H9 (cell line): ENCODE measurements at regions not wholly inside any gene's neighbourhood (a gene's known extent, or its start where the extent isn't known, plus 50 kb on each side); places are given as distances from the start of the nearest gene placed in this dataset.

Experiments used
- DNase-seq: peaks from one replicate; pipeline ENCODE4 v3.0.0-alpha.2; 2017
- H2AFZ ChIP-seq: one replicate; pipeline ENCODE4 v1.6.1; 2013; ENCODE audit warnings: mild to moderate bottlenecking, low read length, control low read depth, moderate library complexity
- H2AK5ac ChIP-seq: 2 replicates; pipeline ENCODE4 v1.6.1; 2013; ENCODE audit warnings: low read length, control low read depth, mixed read lengths; ENCODE audit not compliant: insufficient read length
- H2BK120ac ChIP-seq: one replicate; pipeline ENCODE4 v1.6.1; 2013; ENCODE audit warnings: low read depth, mild to moderate bottlenecking, low read length, control low read depth, inconsistent platforms; ENCODE audit not compliant: poor library complexity, severe bottlenecking
- H2BK12ac ChIP-seq: 2 replicates; pipeline ENCODE4 v1.6.1; 2013; ENCODE audit warnings: low read length, control low read depth, mixed read lengths, low read depth; ENCODE audit not compliant: insufficient read length
- H2BK15ac ChIP-seq: 2 replicates; pipeline ENCODE4 v1.6.1; 2013; ENCODE audit warnings: low read depth, low read length, control low read depth
- H2BK20ac ChIP-seq: one replicate; pipeline ENCODE4 v1.6.1; 2013; ENCODE audit warnings: low read depth, mild to moderate bottlenecking, low read length, control low read depth, inconsistent platforms; ENCODE audit not compliant: poor library complexity, severe bottlenecking
- H2BK5ac ChIP-seq: 2 replicates; pipeline ENCODE4 v1.6.1; 2013; ENCODE audit warnings: low read length, control low read depth, mixed read lengths; ENCODE audit not compliant: insufficient read length
- H3K14ac ChIP-seq: 2 replicates; pipeline ENCODE4 v1.6.1; 2013; ENCODE audit warnings: low read length, control low read depth; ENCODE audit not compliant: insufficient read depth
- H3K18ac ChIP-seq: 2 replicates; pipeline ENCODE4 v1.6.1; 2013; ENCODE audit warnings: low read depth, mild to moderate bottlenecking, mixed read lengths, low read length, control low read depth; ENCODE audit not compliant: insufficient read length
- H3K23ac ChIP-seq: 2 replicates; pipeline ENCODE4 v1.6.1; 2013; ENCODE audit warnings: low read length, control low read depth, mixed read lengths, low read depth; ENCODE audit not compliant: insufficient read length
- H3K23me2 ChIP-seq: 2 replicates; pipeline ENCODE4 v1.6.1; 2013; ENCODE audit warnings: low read depth, mild to moderate bottlenecking, mixed read lengths, low read length, control low read depth; ENCODE audit not compliant: insufficient read length, poor library complexity, severe bottlenecking
- H3K27ac ChIP-seq: 2 replicates; pipeline ENCODE4 v1.5.1; 2013; ENCODE audit warnings: low read length, control low read depth, mixed read lengths, low read depth; ENCODE audit not compliant: insufficient read length
- H3K27me3 ChIP-seq: 2 replicates; pipeline ENCODE4 v1.6.1; 2013; ENCODE audit warnings: low read length, control low read depth, inconsistent platforms; ENCODE audit not compliant: insufficient read depth
- H3K4ac ChIP-seq: 2 replicates; pipeline ENCODE4 v1.6.1; 2013; ENCODE audit warnings: low read depth, mild to moderate bottlenecking, control low read depth, inconsistent platforms, low read length, moderate library complexity
- H3K4me1 ChIP-seq: 2 replicates; pipeline ENCODE4 v1.6.1; 2013; ENCODE audit warnings: low read length, control low read depth, inconsistent platforms; ENCODE audit not compliant: insufficient read depth
- H3K4me2 ChIP-seq: 2 replicates; pipeline ENCODE4 v1.6.1; 2013; ENCODE audit warnings: low read length, control low read depth, mixed read lengths; ENCODE audit not compliant: insufficient read length, insufficient read depth
- H3K56ac ChIP-seq: 2 replicates; pipeline ENCODE4 v1.6.1; 2013; ENCODE audit warnings: low read depth, mild to moderate bottlenecking, mixed read lengths, low read length, control low read depth; ENCODE audit not compliant: insufficient read length
- H3K79me1 ChIP-seq: 2 replicates; pipeline ENCODE4 v1.6.1; 2013; ENCODE audit warnings: low read depth, mild to moderate bottlenecking, moderate library complexity, low read length, control low read depth, inconsistent platforms; ENCODE audit not compliant: insufficient read depth, poor library complexity, severe bottlenecking
- H3K79me2 ChIP-seq: 2 replicates; pipeline ENCODE4 v1.6.1; 2013; ENCODE audit warnings: low read length, control low read depth, inconsistent platforms; ENCODE audit not compliant: insufficient read depth
- H3K9ac ChIP-seq: 2 replicates; pipeline ENCODE4 v1.6.1; 2013; ENCODE audit warnings: low read length, control low read depth, mixed read lengths; ENCODE audit not compliant: insufficient read length; ENCODE audit errors: extremely low read depth
- H3K9me3 ChIP-seq: one replicate; pipeline ENCODE4 v1.6.1; 2013; ENCODE audit warnings: low read depth, low read length, inconsistent platforms; ENCODE audit not compliant: control insufficient read depth
- H3T11ph ChIP-seq: one replicate; pipeline ENCODE4 v1.6.1; 2013; ENCODE audit warnings: mild to moderate bottlenecking, low read length, control low read depth, inconsistent platforms
- H4K20me1 ChIP-seq: one replicate; pipeline ENCODE4 v1.6.1; 2013; ENCODE audit not compliant: control insufficient read depth, insufficient read length, insufficient read depth
- H4K5ac ChIP-seq: 2 replicates; pipeline ENCODE4 v1.6.1; 2013; ENCODE audit warnings: low read depth, mild to moderate bottlenecking, mixed read lengths, low read length, control low read depth; ENCODE audit not compliant: insufficient read length
- H4K8ac ChIP-seq: replicated peaks from 2 replicates; pipeline ENCODE4 v1.6.1; 2013; ENCODE audit warnings: low read length, control low read depth, mixed read lengths, low read depth; ENCODE audit not compliant: insufficient read length
- H4K91ac ChIP-seq: 2 replicates; pipeline ENCODE4 v1.6.1; 2013; ENCODE audit warnings: low read depth, mild to moderate bottlenecking, moderate library complexity, mixed read lengths, low read length, control low read depth; ENCODE audit not compliant: insufficient read length
- H3K27ac Mint-ChIP-seq, 3 experiments: 2 replicates in 2 of 3; 3 replicates in 1 of 3; pipeline ENCODE4 v1.8.0; 2020 to 2021; ENCODE audit warnings: mixed read lengths in 3 of 3, mild to moderate bottlenecking in 1 of 3, moderate library complexity in 1 of 3
- H3K27me3 Mint-ChIP-seq: 2 replicates; pipeline ENCODE4 v1.8.0; 2021; ENCODE audit warnings: low read depth, mild to moderate bottlenecking, moderate library complexity, mixed read lengths
- H3K36me3 Mint-ChIP-seq, 3 experiments: 2 replicates in 2 of 3; 3 replicates in 1 of 3; pipeline ENCODE4 v1.8.0; 2020 to 2021; ENCODE audit warnings: low read depth in 3 of 3, mixed read lengths in 3 of 3; ENCODE audit not compliant: insufficient read depth in 1 of 3
- H3K4me1 Mint-ChIP-seq, 2 experiments: 2 replicates each; pipeline ENCODE4 v1.8.0; 2020; ENCODE audit warnings: mixed read lengths in 2 of 2
- H3K4me3 Mint-ChIP-seq, 2 experiments: 2 replicates in 1 of 2; 3 replicates in 1 of 2; pipeline ENCODE4 v1.8.0; 2020 to 2021; ENCODE audit warnings: mild to moderate bottlenecking in 2 of 2, mixed read lengths in 2 of 2, moderate library complexity in 1 of 2
- H3K9me3 Mint-ChIP-seq, 2 experiments: 2 replicates in 1 of 2; 3 replicates in 1 of 2; pipeline ENCODE4 v1.8.0; 2020; ENCODE audit warnings: mild to moderate bottlenecking in 2 of 2, mixed read lengths in 2 of 2, moderate library complexity in 1 of 2
- CTCF ChIP-seq: fragments of 200-600 bp; sonication (generic); conservative IDR thresholded peaks from 3 replicates; pipeline ENCODE4 v1.8.0; 2021; ENCODE audit warnings: antibody characterized with exemption, mild to moderate bottlenecking
- WGBS: extraction: QIAGEN DNeasy Blood & Tissue Kit; methylation state at CpG from one replicate; pipeline ENCODE4 v1.1.7; 2013; ENCODE audit warnings: missing lambda C conversion rate, low lambda C conversion rate, mixed read lengths; ENCODE audit not compliant: insufficient read length; ENCODE audit errors: extremely low coverage; 5-methylcytosine and 5-hydroxymethylcytosine counted together

GRCh38 chr12:67921286-67921685, 68.0 kb upstream of the IFNG-AS1 start:
- H2AK5ac ChIP-seq = no peak overlapping the region
- H3K79me1 ChIP-seq = no peaks in the 10 kb centered on the region
- no peak for DNase-seq
- H2AFZ ChIP-seq = no peak overlapping the region
- no peak overlapping the region for H3K9ac ChIP-seq
- no CpG with 5 or more reads among the region's 1 CpG for WGBS
- no peak overlapping the region for H2BK20ac ChIP-seq
- H3K56ac ChIP-seq = no peak overlapping the region
- TF ChIP-seq CTCF = no peak
- no peak overlapping the region for H4K8ac ChIP-seq
- H3T11ph ChIP-seq = no peak overlapping the region
- H4K20me1 ChIP-seq = no peaks in the 10 kb centered on the region
- H3K18ac ChIP-seq = no peak overlapping the region
- no peak overlapping the region for H3K23ac ChIP-seq
- no peak overlapping the region for H3K4me2 ChIP-seq
- H3K36me3 Mint-ChIP-seq = no peaks in the 10 kb centered on the region
- no peaks in the 10 kb centered on the region; a peak in 1 of 5 replicates for H3K9me3 Mint-ChIP-seq
- no peaks in the 10 kb centered on the region for H3K79me2 ChIP-seq
- no peaks in the 10 kb centered on the region for H3K23me2 ChIP-seq
- H4K5ac ChIP-seq = no peak overlapping the region
- no peaks in the 10 kb centered on the region for H3K9me3 ChIP-seq
- H2BK12ac ChIP-seq = no peak overlapping the region
- H3K4ac ChIP-seq = no peak overlapping the region
- no peak overlapping the region for H3K14ac ChIP-seq
- peaks cover 46% of the 10 kb centered on the region in 2 experiments for H3K4me1 Mint-ChIP-seq
- H3K4me1 ChIP-seq = peaks cover 11% of the 10 kb centered on the region; the same call in 1 of the 2 replicates
- no peak overlapping the region for H3K4me3 Mint-ChIP-seq
- H4K91ac ChIP-seq = no peak overlapping the region
- no peaks in the 10 kb centered on the region for H3K27me3 ChIP-seq
- H3K27ac Mint-ChIP-seq = no peak overlapping the region
- H3K27me3 Mint-ChIP-seq = no peaks in the 10 kb centered on the region
- H2BK5ac ChIP-seq = no peak overlapping the region
- no peak overlapping the region for H3K27ac ChIP-seq
- no peak overlapping the region for H2BK120ac ChIP-seq
- H2BK15ac ChIP-seq = no peak overlapping the region
